ENCODE measurements at regions not wholly inside any gene's neighbourhood (a gene's known extent, or its start where the extent isn't known, plus 50 kb on each side); places are given as distances from the start of the nearest gene placed in this dataset.

- FAIRE-seq: no peak
These were observed 63.0 kb downstream of the C5orf15 start for GRCh38 chr5:133905424-133905823.

DNA sequence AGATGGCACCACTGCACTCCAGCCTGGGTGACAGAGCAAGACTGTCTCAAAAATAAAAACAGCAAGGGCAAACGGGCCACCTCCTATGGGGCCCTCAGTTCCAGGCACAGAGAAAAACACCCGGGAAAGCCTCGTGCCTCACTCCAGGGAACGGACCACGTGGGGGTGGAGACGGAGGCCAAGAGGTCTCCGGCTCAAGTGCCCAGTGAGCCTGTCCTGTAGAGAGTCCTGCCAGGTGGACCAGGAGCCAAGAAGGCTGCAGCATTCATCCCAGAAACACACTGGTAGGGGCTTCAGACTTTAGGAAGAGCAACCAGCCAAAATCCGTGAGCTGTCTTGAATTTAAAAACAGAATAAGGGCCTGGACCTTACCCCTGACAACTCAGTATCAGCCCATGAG, 63.8 kb downstream of the C5orf15 start:
- FAIRE-seq: no peak

GRCh38 chr5:133902511-133903118, 65.8 kb downstream of the C5orf15 start:
- no peak for FAIRE-seq

DNA sequence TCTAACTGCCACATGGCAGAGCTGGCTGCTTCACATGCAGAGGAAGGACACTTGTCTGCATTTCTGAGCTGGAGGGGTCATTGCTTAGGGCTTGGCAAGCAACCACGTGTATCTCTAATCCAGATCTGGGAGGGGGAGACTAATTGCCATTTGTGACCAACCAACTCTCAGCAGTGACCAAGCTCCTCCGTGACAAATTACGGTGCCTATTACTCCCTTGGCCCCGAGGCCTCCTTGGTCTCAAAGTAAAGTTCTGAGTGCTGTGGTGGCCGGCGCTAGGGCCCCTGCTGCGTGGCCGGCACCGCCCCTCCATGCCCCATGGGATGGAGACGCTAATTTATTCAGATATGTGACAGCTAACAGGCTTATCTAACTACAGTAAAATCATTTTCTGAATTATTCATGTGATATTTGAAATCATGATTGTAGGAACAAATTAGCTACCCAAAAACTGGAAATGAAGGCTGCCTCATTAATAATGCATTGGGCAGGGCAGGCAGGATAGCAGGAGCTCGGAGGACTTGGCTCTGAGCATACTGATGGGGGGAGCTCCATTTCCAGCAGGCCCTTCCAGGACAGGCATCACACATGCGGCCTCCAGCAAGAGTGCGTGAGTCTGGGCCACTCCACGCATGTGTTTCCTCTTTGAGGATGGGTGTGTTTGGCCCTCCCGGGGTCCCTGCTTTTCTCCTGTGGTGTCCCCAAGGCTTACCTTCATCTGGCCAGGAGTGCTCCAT, 67.7 kb downstream of the C5orf15 start:
- no peak for FAIRE-seq

GRCh38 chr5:133899506-133899905, 68.9 kb downstream of the C5orf15 start:
- FAIRE-seq: no peak

DNA sequence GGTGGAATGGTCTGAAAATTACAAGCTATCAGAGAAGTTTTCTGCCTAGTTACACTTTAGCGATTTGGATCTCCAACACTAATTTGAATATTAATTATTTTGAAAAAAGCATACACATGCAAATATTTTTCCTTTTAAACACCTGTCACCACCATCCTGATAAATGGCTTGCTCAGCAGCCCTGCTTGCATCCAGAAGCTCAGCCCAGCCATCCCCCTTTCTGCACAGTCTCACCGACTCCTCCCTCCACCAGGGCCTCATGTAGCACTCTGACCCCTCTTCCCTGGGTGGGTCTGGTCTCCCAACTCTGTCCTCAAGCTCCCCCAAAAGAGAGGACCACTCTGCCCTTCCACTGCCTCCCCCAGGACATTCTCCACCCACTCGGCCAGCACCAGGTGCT, 70.0 kb downstream of the C5orf15 start:
- no peak for FAIRE-seq

DNA sequence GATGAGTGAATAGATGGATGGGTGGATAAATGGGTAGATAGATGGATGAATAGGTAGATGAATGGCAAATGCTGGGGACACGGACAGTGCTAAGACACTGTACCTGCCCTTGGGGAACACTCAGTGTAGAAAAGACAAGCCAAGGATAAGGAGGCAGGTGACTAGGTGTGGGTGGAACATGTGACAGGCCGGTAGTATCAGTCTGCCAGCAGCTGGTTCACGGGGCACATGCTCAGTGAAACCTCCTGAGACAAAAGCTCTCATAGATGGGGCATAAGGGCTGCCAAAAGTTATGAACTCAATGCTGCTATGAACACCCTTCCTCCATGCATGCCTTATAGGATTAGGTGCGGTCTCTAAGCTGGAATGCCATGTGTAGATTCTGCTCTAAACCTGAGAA, 71.0 kb downstream of the C5orf15 start:
- no peak for FAIRE-seq

- no peak for FAIRE-seq
These were observed 71.6 kb downstream of the C5orf15 start for GRCh38 chr5:133896873-133897272.

GRCh38 chr5:133895979-133896845, 72.2 kb downstream of the C5orf15 start:
- no peak for FAIRE-seq

DNA sequence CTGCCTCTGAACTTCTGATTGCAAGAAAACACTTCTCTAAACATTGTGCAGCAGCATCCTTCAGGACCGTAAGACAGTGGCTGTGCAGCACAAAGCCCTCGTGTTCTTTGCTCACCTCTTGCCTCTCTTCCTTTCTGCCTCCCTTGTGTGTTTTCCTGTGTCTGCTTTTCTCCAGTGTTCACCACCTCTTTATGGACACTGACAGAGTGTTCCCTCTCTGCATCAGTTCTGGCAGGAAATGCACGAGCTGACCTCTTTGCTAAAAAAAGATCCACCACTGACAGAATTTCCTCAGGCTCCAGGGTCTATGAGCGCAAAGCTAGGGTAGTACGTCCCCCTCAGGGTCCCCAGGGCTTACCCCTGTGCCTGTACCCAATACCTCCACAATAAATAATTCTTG, 74.3 kb downstream of the C5orf15 start:
- no peak for FAIRE-seq

DNA sequence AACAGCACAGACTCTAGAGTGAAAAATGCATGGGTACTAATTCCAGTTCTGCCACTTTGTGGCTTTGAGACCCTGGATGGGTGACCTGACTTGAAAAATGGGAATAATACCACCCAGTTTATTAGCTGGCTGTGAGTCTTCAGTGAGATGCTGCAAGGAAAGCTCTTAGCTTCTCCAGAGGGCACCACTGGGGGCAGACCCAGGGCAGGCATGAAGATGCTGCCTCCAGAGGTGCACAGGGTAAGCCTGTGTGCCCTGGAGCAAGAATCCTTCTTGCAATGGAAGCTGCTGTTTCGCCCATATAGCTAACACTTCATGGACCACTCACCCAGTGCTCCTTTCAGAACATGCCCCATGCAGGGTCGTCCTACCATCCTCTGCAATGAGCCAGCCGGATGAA, 75.7 kb downstream of the C5orf15 start:
- FAIRE-seq: no peak

DNA sequence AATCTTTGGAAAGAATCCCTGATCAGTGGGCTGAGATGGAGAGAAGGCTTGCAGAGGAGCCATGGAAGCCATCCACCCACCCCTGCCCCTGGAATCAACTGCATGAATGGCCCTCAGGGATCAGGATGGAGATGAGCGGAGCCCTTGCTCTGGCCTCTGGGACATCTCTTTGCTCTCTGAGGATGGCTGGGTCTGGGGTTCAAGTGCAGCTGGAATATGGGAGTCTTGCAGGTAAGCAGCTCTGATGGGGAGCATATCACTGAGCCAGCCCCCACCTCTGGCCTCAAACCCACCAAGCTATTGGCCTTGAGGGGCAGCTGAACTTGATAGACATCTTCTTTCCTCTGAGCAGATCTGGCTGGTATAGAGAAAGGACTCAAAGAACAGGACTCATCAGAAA, 76.1 kb downstream of the C5orf15 start:
- no peak for FAIRE-seq

DNA sequence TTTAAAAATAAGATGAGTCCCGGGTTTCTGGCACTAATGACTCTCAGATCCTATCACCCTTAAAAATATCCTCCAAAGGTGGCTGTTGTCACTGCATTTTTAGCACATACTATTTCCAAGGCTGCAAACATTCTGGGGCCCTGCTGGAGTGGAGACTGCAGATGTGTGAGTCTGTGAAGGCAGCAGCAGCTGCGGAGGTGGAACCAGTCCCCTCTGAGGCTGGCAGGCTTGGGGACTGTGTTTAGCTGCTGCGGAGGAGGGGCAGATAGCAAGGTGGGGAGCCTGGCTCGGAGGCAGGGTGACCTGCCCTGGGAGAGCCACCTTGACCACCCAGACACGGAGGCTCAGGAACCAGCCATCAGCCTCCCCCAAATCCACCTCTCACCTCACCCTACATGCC, 77.0 kb downstream of the C5orf15 start:
- no peak for FAIRE-seq

- FAIRE-seq: no peak
These were observed 77.6 kb downstream of the C5orf15 start for GRCh38 chr5:133890776-133891280.

- FAIRE-seq: no peak
These were observed 78.1 kb downstream of the C5orf15 start for GRCh38 chr5:133890314-133890713.

DNA sequence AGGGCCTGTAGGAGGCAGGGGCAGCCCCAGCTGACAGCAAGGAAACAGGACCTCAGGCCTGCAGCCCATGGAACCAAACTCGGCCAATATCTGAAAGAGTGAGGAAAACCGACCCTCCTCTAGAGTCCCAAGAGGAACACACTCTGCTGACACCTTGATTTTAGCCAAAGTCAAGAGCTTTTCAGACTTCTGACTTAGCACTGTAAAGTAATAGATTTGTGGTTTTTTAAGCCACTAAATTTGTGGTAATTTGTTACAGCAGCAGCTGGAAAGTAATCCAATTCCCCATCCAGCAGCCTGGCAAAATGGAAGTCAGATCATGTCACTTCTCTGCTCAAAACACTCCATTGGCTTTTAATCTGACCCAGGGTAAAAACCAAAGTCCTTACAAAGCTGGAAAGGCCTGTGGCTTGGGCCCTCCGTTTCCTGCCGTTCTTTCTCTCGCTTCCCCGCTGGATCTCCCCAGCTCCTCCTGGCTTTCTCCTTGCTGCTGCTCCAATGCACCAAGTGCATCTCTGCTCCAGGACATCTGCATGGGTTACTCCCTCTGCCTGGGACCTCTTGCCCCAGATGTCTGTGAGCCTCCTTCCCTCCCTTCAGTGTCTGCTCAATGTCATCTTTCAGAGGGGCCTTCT, 79.0 kb downstream of the C5orf15 start:
- no peak for FAIRE-seq

- FAIRE-seq: no peak
These were observed 79.8 kb downstream of the C5orf15 start for GRCh38 chr5:133888625-133888991.

- no peak for FAIRE-seq
These were observed 82.9 kb downstream of the C5orf15 start for GRCh38 chr5:133885566-133885965.

DNA sequence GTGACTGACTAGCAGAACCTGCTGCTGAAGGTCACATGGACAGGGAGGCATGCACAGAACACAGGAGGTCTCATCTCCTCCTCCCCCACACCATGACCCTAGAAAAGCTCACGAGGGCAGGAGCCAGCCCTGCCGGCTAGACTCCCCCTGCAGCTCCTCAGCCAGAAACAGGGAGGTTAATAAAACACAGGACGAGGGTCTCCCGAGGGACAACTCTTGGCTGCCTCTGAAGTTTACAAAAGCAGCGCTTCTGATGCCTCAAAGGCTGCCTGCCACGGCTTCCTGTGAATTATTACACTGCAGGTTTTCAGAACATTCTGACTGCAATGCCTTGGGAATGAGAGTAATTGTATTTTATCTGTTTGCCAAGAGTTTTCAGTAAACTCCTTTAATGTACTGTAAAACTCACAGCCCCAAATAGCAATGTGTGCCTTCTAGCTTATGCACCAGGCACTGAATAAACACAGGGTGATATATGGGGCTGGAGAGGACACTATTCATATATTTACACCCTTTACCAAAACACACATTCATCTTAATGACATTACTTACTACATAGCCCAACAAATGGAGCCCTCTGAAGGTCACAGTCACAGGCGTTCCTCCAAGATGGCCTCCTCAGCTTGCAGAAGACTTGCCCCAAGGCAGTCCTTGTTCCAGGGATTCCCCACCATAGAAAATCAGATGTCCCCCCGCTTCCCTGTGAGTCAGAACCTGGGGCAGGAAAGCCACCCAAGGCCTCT, 83.7 kb downstream of the C5orf15 start:
- no peak for FAIRE-seq

GRCh38 chr5:133883916-133884315, 84.5 kb downstream of the C5orf15 start:
- FAIRE-seq: no peak

GRCh38 chr5:133882846-133883245, 85.6 kb downstream of the C5orf15 start:
- no peak for FAIRE-seq

DNA sequence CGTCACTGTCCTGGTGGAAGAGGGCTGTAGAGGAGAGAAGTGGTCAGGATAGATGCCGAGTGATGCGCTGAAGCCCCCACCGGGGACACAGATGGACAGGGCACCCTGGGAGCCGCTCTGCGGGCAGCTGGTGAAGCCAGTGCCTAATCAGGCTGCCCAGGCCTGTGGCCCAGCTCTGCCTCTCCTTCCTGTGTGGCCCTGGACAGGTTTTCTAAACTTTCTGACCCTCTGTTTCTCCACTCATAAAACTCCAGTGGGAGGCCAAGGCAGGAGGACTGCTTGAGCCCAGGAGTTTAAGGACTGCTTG, 86.1 kb downstream of the C5orf15 start:
- FAIRE-seq: no peak

All from TTC549 (cell line).